SK-N-DZ (cell line): ENCODE measurements at regions not wholly inside any gene's neighbourhood (a gene's known extent, or its start where the extent isn't known, plus 50 kb on each side); places are given as distances from the start of the nearest gene placed in this dataset.
"Not testable (repeated sequence)": the region's sequence is repeated elsewhere in the genome, so short reads cannot be mapped to it uniquely, and the experiment has no call there.

Experiments
- DNase-seq: peaks from one replicate; pipeline ENCODE4 v3.0.0-alpha.2; 2015; ENCODE audit warnings: low spot score

- DNase-seq = peak; percentile 36
Observed at GRCh38 chr13:73306688-73307087, 247.9 kb downstream of the KLF5 start.

- no peak for DNase-seq
Observed at GRCh38 chr13:73304442-73304841, 245.6 kb downstream of the KLF5 start.

GRCh38 chr13:73303851-73304250 is 245.0 kb downstream of the KLF5 start:
- DNase-seq = no peak

- not testable (repeated sequence) for DNase-seq
Observed at GRCh38 chr13:73301622-73302021, 242.8 kb downstream of the KLF5 start.

GRCh38 chr13:73300718-73301425 is 242.1 kb downstream of the KLF5 start:
- DNase-seq = no peak

- DNase-seq = no peak
Observed at GRCh38 chr13:73299787-73300186, 241.0 kb downstream of the KLF5 start.

- DNase-seq = no peak
Observed at GRCh38 chr13:73293913-73294523, 235.2 kb downstream of the KLF5 start.

GRCh38 chr13:73292127-73292526 is 233.3 kb downstream of the KLF5 start:
- DNase-seq = no peak

DNA sequence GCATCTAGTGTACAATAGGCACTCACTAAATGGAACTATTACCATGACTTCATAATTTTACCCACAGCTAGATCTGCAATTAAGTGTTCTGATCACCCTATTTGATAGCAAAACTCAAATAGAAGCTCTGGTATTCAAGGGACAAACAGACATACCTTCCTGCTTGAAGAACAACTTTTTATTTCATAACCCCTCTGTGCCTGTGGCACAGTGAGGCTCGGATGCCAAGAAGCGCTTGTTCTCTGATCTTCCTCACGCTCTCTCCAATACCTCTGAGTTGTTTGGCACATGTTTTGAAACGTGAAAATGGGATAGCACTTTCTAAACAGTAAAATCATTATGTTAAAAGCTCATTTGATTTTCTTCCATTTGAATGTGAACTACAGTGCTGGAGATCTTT is 232.0 kb downstream of the KLF5 start:
- no peak for DNase-seq

- no peak for DNase-seq
Observed at GRCh38 chr13:73288596-73288995, 229.8 kb downstream of the KLF5 start.

DNA sequence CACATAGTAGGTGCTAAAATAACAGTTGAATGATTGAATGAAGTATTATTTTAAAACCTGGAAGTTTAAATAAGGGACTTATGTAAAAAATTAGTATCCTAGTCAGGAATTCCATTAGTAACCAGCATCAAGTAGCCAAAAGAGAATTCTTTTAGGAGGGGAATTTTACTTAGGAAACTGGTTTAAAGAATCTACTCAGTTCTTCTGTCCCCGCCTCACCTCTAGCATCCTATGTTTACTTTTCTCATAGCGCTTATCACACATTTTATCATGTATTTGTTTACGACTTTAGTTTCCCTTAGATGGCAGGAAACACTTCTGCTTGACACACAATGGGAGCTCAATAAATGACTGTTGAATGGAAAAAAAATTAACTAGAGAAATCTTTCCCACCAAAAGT is 229.0 kb downstream of the KLF5 start:
- no peak for DNase-seq

GRCh38 chr13:73286942-73287620 is 228.3 kb downstream of the KLF5 start:
- peak; percentile 3 for DNase-seq

DNA sequence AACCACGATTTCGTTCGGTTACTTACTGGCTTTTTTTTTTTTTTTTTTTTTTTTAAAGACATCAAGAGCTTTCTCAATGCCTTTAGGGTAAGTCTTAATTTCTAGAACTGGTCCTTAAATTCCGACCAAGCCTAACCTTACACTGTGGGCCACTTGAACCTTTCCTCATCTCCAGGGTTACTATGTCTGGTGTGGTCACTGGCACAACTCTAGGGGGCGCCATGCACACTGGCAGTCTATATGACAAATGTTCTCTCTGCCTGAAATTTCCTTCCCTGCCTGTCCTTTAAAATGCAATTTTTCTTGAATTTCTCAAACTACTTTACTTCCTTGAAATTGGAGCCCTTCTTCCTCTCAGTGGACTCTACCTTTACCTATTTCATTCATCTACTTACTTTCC is 227.4 kb downstream of the KLF5 start:
- DNase-seq = no peak

DNA sequence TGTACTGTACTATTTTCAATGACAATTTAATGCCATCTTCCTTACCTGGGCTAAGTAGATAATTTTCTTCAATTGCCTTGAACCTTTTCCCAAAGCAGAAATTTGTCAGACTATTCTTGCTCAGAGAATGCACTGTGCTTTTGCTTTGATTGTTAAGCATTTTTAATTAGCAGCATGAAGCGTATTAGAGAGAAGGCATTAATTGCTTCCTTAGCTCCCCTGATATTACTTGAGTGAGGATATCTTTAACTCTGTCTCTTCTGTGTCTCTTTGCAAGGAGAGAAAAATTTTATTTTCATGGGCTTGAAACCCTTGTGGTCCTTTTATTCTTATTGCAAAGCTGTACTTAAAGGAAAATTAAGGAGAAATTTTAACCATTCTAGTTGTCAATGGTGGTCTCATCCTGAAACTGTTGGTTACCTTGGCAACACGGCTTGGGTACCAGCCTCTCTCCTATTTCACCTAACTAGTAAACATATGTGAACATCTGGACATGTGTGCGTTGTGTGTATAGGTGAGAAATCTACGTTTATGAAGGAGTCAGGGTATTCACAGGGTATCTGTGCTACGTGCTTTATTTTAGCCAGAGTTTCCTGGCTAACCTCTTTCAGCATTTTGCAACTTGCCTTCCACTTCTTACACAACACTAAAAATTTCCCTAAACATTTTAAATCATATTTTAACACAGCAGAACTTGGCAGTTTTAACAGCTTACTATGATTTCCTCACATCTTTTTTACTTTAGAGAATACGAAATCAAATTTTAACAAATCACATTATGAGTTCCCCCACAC is 225.5 kb downstream of the KLF5 start:
- no peak for DNase-seq

DNA sequence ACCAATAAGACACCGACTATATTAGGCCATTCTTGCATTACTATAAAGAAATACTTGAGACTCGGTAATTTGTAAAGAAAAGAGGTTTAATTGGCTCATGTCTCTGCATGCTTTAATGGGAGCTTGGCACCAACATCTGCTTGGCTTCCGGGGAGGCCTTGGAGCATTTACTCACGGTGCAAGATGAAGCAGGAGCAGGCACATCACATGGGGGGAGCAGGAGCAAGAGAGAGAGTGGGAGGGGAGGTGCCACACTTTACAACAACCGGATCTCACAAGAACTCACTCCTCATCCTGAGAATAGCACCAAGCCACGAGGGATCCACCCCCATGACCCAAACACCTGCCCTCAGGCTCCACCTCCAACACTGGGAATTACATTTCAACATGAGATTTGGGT is 224.8 kb downstream of the KLF5 start:
- DNase-seq = no peak

DNA sequence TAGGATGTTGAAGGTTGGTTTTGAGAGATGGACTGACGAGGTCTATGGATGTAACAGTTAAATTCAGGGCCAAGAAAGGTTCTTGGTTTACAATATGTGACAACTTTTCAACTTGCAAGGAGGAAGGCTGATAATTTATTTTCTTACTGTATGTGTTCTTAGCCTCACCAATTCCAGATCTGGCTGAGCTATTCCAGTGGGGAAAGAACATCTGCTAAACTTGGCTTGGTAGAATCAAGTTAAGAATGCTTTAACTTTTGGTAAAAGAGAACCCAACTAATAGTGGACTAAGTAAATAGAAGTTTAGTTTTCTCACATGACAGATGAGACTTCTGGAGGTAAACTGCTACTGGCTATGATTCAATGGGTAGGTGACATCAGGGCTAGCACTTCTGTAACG is 222.9 kb downstream of the KLF5 start:
- DNase-seq = no peak

GRCh38 chr13:73278186-73278585 is 219.4 kb downstream of the KLF5 start:
- no peak for DNase-seq

- no peak for DNase-seq
Observed at GRCh38 chr13:73275163-73275562, 216.4 kb downstream of the KLF5 start.

DNA sequence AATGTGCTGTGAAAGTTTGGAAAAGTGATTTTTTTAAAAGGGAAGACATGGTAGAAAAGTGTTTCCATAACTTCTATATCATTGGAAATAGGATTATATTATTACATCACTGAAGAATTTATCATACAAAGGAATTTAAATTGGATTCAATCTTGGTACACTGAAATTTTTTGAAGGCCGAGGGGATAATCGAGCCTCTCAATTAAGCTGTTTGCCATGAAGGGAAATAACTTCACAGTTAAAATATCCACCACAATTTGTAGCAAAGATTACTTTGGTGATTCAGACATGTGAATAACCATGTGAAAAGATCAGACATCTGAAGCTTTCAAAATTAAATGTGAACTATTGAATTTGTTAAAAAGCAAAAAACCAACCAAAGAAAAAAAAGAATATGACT is 215.3 kb downstream of the KLF5 start:
- DNase-seq = no peak

- no peak for DNase-seq
Observed at GRCh38 chr13:73273745-73274144, 214.9 kb downstream of the KLF5 start.

DNA sequence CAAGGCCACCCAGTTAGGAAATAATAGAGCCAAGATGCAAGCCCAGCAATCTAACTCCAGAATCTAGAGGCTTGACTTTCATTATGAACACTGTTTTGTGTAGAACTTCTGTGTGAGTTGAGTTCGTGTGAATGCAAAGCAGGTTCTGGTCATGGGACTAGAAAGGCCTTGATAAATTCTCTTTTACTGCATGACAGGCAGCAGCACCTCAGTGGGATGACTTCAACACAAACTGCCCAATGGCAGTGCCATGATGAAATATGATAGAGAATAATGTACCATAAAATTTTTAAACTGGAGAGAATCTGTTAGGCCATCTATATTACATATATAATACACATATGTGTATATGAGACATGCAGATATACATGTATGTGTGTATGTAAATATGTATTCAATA is 214.5 kb downstream of the KLF5 start:
- DNase-seq = no peak

DNA sequence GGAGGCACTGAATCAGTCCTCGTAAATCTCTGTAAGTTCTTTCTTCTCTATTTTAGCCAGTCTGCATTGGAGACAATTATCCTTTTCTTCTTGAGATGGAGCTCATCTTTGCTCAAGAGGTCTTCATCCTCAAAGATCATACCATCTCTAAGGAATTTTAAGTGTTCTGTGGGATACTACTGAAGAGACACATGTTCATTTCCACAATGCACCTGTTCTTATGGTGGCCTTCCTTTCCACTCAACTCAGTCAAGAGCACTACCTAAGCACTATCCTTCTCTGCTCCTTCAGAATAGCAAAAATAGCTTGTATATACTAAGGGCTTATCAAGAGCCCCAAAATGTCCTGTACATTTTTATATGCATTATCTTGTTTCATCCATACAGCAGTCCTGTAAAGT is 214.0 kb downstream of the KLF5 start:
- no peak for DNase-seq
